ENCODE measurements at regions not wholly inside any gene's neighbourhood (a gene's known extent, or its start where the extent isn't known, plus 50 kb on each side); places are given as distances from the start of the nearest gene placed in this dataset.

DNA sequence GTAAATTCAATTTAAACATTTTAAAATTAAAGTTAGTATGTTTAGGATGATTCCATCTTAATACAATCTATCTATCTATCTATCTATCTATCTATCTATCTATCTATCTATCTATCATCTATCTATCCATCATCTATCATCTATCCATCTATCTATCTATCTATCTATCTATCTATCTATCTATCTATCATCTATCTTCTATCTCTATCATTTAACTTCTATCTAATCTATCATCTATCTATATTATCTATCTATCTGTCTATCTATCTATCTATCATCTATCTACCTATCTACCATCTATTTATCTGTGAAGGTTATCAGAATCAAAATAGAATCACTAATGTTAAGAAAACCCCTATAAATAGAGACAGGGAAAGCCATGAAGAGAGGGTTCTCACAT lies 78.3 kb downstream of the RAMP3 start:
- H3K4me3 ChIP-seq (ENCODE audit: low read depth, low read length, poor library complexity, severe bottlenecking): no peak overlapping the region
- no peaks in the 10 kb centered on the region for H3K36me3 ChIP-seq (ENCODE audit: insufficient read depth, low read length)
- CTCF ChIA-PET (ENCODE audit: unreplicated experiment): no interaction called here
- DNase-seq (ENCODE audit: low spot score): no peak
- no peaks in the 10 kb centered on the region for H4K20me1 ChIP-seq (ENCODE audit: insufficient read depth, low read length)
- no peaks in the 10 kb centered on the region for H3K79me2 ChIP-seq (ENCODE audit: insufficient read depth, low read depth, low read length)
- H3K9me2 ChIP-seq (ENCODE audit: insufficient read depth, low read length): no peaks in the 10 kb centered on the region
- TF ChIP-seq, protein P1, sequence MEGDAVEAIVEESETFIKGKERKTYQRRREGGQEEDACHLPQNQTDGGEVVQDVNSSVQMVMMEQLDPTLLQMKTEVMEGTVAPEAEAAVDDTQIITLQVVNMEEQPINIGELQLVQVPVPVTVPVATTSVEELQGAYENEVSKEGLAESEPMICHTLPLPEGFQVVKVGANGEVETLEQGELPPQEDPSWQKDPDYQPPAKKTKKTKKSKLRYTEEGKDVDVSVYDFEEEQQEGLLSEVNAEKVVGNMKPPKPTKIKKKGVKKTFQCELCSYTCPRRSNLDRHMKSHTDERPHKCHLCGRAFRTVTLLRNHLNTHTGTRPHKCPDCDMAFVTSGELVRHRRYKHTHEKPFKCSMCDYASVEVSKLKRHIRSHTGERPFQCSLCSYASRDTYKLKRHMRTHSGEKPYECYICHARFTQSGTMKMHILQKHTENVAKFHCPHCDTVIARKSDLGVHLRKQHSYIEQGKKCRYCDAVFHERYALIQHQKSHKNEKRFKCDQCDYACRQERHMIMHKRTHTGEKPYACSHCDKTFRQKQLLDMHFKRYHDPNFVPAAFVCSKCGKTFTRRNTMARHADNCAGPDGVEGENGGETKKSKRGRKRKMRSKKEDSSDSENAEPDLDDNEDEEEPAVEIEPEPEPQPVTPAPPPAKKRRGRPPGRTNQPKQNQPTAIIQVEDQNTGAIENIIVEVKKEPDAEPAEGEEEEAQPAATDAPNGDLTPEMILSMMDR (conservative IDR thresholded peaks at IDR 0.05; ENCODE audit: low read length): no peak
- no peak for TF ChIP-seq EZH2phosphoT487 (IDR thresholded peaks at IDR 0.05; ENCODE audit: borderline replicate concordance, low read depth, low read length)
- H3K4me2 ChIP-seq (ENCODE audit: low read length): no peak overlapping the region
- H3K27ac ChIP-seq (ENCODE audit: low read depth, low read length, poor library complexity, severe bottlenecking): no peak overlapping the region
- H3K9me3 ChIP-seq (ENCODE audit: low read length): no peaks in the 10 kb centered on the region
- POLR2A ChIA-PET: no interaction called here
- BruUV-seq (replicated peaks): no TSS peak
- intact Hi-C loops (cut with micrococcal nuclease; ENCODE audit: unreplicated experiment): no loop called here
- no peak overlapping the region for H2AFZ ChIP-seq (ENCODE audit: low read length)
- no peaks in the 10 kb centered on the region for H3K4me1 ChIP-seq (ENCODE audit: insufficient read depth, low read length, poor library complexity, severe bottlenecking)

DNA sequence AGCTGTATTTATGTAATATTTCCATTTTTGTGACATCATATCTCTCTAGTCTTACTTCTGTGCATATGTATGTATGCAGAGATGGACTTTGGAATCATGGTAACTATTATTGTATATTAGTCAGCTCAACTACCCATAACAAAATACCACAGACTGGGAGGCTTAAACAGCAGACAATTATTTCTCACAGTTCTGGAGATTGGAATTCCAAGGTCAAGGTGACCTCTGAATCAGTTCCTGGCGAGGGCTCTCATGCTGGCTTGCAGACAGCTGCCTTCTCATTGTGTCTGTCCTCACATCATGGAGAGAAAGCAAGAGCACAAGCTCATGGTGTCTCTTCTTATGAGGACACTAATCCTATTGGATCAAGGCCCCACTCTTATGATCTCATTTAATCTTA lies 79.1 kb downstream of the RAMP3 start:
- Histone ChIP-seq H3K9me2 (ENCODE audit: insufficient read depth, low read length) (no peaks in the 10 kb centered on the region), H3K4me3 (ENCODE audit: low read depth, low read length, poor library complexity, severe bottlenecking) (no peak overlapping the region), H2AFZ (ENCODE audit: low read length) (no peak overlapping the region), H3K9me3 (ENCODE audit: low read length) (no peaks in the 10 kb centered on the region), H3K79me2 (ENCODE audit: insufficient read depth, low read depth, low read length) (no peaks in the 10 kb centered on the region), H3K36me3 (ENCODE audit: insufficient read depth, low read length) (no peaks in the 10 kb centered on the region), H3K4me1 (ENCODE audit: insufficient read depth, low read length, poor library complexity, severe bottlenecking) (no peaks in the 10 kb centered on the region), H4K20me1 (ENCODE audit: insufficient read depth, low read length) (no peaks in the 10 kb centered on the region), H3K4me2 (ENCODE audit: low read length) (no peak overlapping the region), H3K27ac (ENCODE audit: low read depth, low read length, poor library complexity, severe bottlenecking) (no peak overlapping the region)
- TF ChIP-seq EZH2phosphoT487 (IDR thresholded peaks at IDR 0.05; ENCODE audit: borderline replicate concordance, low read depth, low read length): no peak
- TF ChIP-seq, protein P1 (conservative IDR thresholded peaks at IDR 0.05; ENCODE audit: low read length): no peak
- ChIA-PET CTCF (ENCODE audit: unreplicated experiment) (no interaction called here), POLR2A (interaction anchor here (1.3 kb wide), 1 partner anchor 9 kb away, joined by 5 read pairs; no protein-coding TSS in a partner anchor)
- DNase-seq (ENCODE audit: low spot score): no peak
- no TSS peak for BruUV-seq (replicated peaks)
- intact Hi-C loops (cut with micrococcal nuclease; ENCODE audit: unreplicated experiment): no loop called here

DNA sequence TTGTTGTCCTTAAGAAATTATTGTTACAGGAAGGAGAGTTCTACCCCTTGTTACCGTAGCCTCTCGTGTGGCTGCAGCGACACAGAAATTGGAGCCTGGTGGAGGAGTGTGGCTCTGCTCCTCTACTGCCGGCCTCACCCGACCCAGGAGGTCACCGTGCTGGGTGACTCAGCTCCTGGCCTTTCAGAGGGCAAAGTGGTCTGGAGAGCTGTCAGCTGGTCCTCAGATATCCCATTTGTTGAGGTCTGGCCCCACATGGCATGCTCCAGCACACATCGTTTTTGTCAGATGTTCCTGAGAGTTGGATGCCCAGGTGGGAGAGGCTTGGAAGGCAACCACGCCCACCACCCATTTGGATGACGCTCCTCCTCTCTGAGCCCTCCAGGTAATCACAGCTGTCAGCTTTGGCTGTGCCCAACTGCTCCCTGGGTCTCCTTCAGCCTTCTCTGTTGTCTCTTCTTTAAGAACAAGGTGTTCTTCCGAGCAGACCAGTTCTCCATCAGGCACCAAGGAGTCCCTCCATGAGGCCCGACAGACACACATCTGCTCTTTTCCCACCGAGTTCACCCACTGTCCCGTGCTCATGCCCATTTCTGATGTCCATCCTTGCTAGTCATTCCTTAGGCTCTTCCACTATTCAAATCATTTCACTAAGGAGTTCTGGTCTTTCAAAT lies 80.3 kb downstream of the RAMP3 start:
- no peaks in the 10 kb centered on the region for H4K20me1 ChIP-seq (ENCODE audit: insufficient read depth, low read length)
- H3K4me3 ChIP-seq (ENCODE audit: low read depth, low read length, poor library complexity, severe bottlenecking): no peak overlapping the region
- intact Hi-C loops (cut with micrococcal nuclease; ENCODE audit: unreplicated experiment): no loop called here
- CTCF ChIA-PET (ENCODE audit: unreplicated experiment): no interaction called here
- H3K36me3 ChIP-seq (ENCODE audit: insufficient read depth, low read length): no peaks in the 10 kb centered on the region
- POLR2A ChIA-PET: interaction anchor here (1.3 kb wide), 1 partner anchor 8 kb away, joined by 5 read pairs; no protein-coding TSS in a partner anchor
- H3K4me2 ChIP-seq (ENCODE audit: low read length): no peak overlapping the region
- no peaks in the 10 kb centered on the region for H3K9me2 ChIP-seq (ENCODE audit: insufficient read depth, low read length)
- H3K79me2 ChIP-seq (ENCODE audit: insufficient read depth, low read depth, low read length): no peaks in the 10 kb centered on the region
- no peaks in the 10 kb centered on the region for H3K9me3 ChIP-seq (ENCODE audit: low read length)
- no peaks in the 10 kb centered on the region for H3K4me1 ChIP-seq (ENCODE audit: insufficient read depth, low read length, poor library complexity, severe bottlenecking)
- DNase-seq (ENCODE audit: low spot score): no peak
- no TSS peak for BruUV-seq (replicated peaks)
- no peak overlapping the region for H3K27ac ChIP-seq (ENCODE audit: low read depth, low read length, poor library complexity, severe bottlenecking)
- no peak for TF ChIP-seq EZH2phosphoT487 (IDR thresholded peaks at IDR 0.05; ENCODE audit: borderline replicate concordance, low read depth, low read length)
- TF ChIP-seq, protein P1 (conservative IDR thresholded peaks at IDR 0.05; ENCODE audit: low read length): no peak
- H2AFZ ChIP-seq (ENCODE audit: low read length): no peak overlapping the region
